PC-9 (cell line): ENCODE measurements at regions not wholly inside any gene's neighbourhood (a gene's known extent, or its start where the extent isn't known, plus 50 kb on each side); places are given as distances from the start of the nearest gene placed in this dataset.

Experiments used
- BruUV-seq: library from RNA; stranded (reverse); fragments of 400-500 nt; replicated peaks from 2 replicates; lab custom pipeline; 2021; lab: Mats Ljungman, UMichigan
- CTCF ChIA-PET: fragments of 300-600 bp; sonication (Branson Sonifier 250); formaldehyde crosslinking; loops from one replicate; lab custom pipeline; 2022; ENCODE audit warnings: antibody characterized with exemption; lab: Charles Lee
- POLR2A ChIA-PET: fragments of 300-600 bp; sonication (Branson Sonifier 250); formaldehyde crosslinking; loops from one replicate; lab custom pipeline; 2022; ENCODE audit warnings: antibody characterized with exemption; ENCODE audit not compliant: unreplicated experiment; lab: Charles Lee
- DNase-seq, 2 experiments: peaks; one replicate each; pipeline versions ENCODE4 v3.0.0 to v3.0.0-alpha.2; 2015 to 2022; ENCODE audit warnings: mixed read lengths in 1 of 2
- H2AFZ ChIP-seq: fragments of 200-600 bp; sonication (generic); 2 replicates; pipeline ENCODE4 v1.8.1; 2017; ENCODE audit warnings: antibody characterized with exemption
- H3F3A ChIP-seq: fragments of 200-600 bp; sonication (generic); 2 replicates; pipeline ENCODE4 v1.8.1; 2017; ENCODE audit warnings: antibody characterized with exemption, mild to moderate bottlenecking, low read depth; ENCODE audit not compliant: insufficient read depth
- H3K27ac ChIP-seq: fragments of 200-600 bp; sonication (generic); 2 replicates; pipeline ENCODE4 v1.6.1; 2016; ENCODE audit warnings: mixed run types
- H3K27me3 ChIP-seq: fragments of 200-600 bp; sonication (generic); 2 replicates; pipeline ENCODE4 v1.6.1; 2016; ENCODE audit warnings: low read depth, mixed run types; ENCODE audit not compliant: insufficient read depth
- H3K36me3 ChIP-seq: fragments of 200-600 bp; sonication (generic); 2 replicates; pipeline ENCODE4 v1.6.1; 2016; ENCODE audit warnings: low read depth, mixed run types
- H3K4me1 ChIP-seq: fragments of 200-600 bp; sonication (generic); replicated peaks from 2 replicates; pipeline ENCODE4 v1.6.1; 2016; ENCODE audit warnings: mixed run types; ENCODE audit not compliant: insufficient read depth
- H3K4me2 ChIP-seq: fragments of 200-600 bp; sonication (generic); 2 replicates; pipeline ENCODE4 v1.6.1; 2017; ENCODE audit warnings: mixed run types
- H3K4me3 ChIP-seq: fragments of 200-600 bp; sonication (generic); 2 replicates; pipeline ENCODE4 v1.6.1; 2016; ENCODE audit warnings: mixed run types
- H3K79me2 ChIP-seq: fragments of 200-600 bp; sonication (generic); 2 replicates; pipeline ENCODE4 v1.6.1; 2017; ENCODE audit warnings: low read depth, mixed run types
- H3K9me2 ChIP-seq: fragments of 200-600 bp; sonication (generic); 2 replicates; pipeline ENCODE4 v1.8.1; 2017; ENCODE audit warnings: mild to moderate bottlenecking; ENCODE audit not compliant: insufficient read depth
- H3K9me3 ChIP-seq: fragments of 200-600 bp; sonication (generic); 2 replicates; pipeline ENCODE4 v1.8.1; 2016; ENCODE audit warnings: low read depth; ENCODE audit not compliant: insufficient read depth
- H4K20me1 ChIP-seq: fragments of 200-600 bp; sonication (generic); 2 replicates; pipeline ENCODE4 v1.8.1; 2017; ENCODE audit not compliant: insufficient read depth
- CTCF ChIP-seq: fragments of 200-600 bp; sonication (generic); conservative IDR thresholded peaks from 2 replicates; pipeline ENCODE4 v1.6.1; 2017; ENCODE audit warnings: mixed run types, antibody characterized with exemption, mild to moderate bottlenecking, moderate library complexity
- EZH2 ChIP-seq: fragments of 200-600 bp; sonication (generic); IDR thresholded peaks from 2 replicates; pipeline ENCODE4 v1.8.0; 2017; ENCODE audit warnings: antibody characterized with exemption, low read depth
- intact Hi-C: fragments of 100-400 bp; cut with micrococcal nuclease; formaldehyde crosslinking; loops from one replicate; pipeline ENCODE4 v1.10.0; 2022; ENCODE audit not compliant: unreplicated experiment

GRCh38 chr7:24054236-24054635, 229.8 kb upstream of the NPY start:
- Histone ChIP-seq H3K79me2 (no peaks in the 10 kb centered on the region), H4K20me1 (no peaks in the 10 kb centered on the region), H3K36me3 (no peaks in the 10 kb centered on the region), H3F3A (peaks cover 43% of the 10 kb centered on the region), H3K4me3 (peak overlapping the region; percentile 8; the same call in 1 of the 2 replicates), H2AFZ (peak overlapping the region; percentile 12; the same call in 1 of the 2 replicates), H3K27me3 (no peaks in the 10 kb centered on the region), H3K4me1 (peaks cover 62% of the 10 kb centered on the region), H3K9me2 (no peaks in the 10 kb centered on the region), H3K9me3 (no peaks in the 10 kb centered on the region; the same call in 1 of the 2 replicates), H3K27ac (peak overlapping the region; percentile 94), H3K4me2 (peak overlapping the region; percentile 64)
- BruUV-seq = no TSS peak
- ChIA-PET POLR2A (no interaction called here), CTCF (no interaction called here)
- DNase-seq = peak in 1 of 2 experiments; percentile 91
- no peak for TF ChIP-seq CTCF
- TF ChIP-seq EZH2 = no peak
- intact Hi-C loops = no loop called here

- Histone ChIP-seq H3K9me3 (peaks cover 7% of the 10 kb centered on the region; the same call in 1 of the 2 replicates), H3K36me3 (no peaks in the 10 kb centered on the region), H4K20me1 (no peaks in the 10 kb centered on the region), H3K4me2 (no peak overlapping the region), H3K27ac (no peak overlapping the region), H3K9me2 (no peaks in the 10 kb centered on the region), H3K4me1 (peaks cover 65% of the 10 kb centered on the region), H3K79me2 (no peaks in the 10 kb centered on the region), H2AFZ (no peak overlapping the region), H3F3A (peaks cover 28% of the 10 kb centered on the region), H3K4me3 (no peak overlapping the region), H3K27me3 (no peaks in the 10 kb centered on the region)
- intact Hi-C loops = no loop called here
- ChIA-PET POLR2A (no interaction called here), CTCF (no interaction called here)
- no peak for DNase-seq
- no TSS peak for BruUV-seq
- TF ChIP-seq CTCF (no peak), EZH2 (no peak)
Observed at GRCh38 chr7:24057243-24057642, 226.7 kb upstream of the NPY start.

- Histone ChIP-seq H3K9me2 (no peaks in the 10 kb centered on the region), H3K9me3 (peaks cover 7% of the 10 kb centered on the region; the same call in 1 of the 2 replicates), H2AFZ (no peak overlapping the region), H3K4me1 (peaks cover 50% of the 10 kb centered on the region), H3K36me3 (no peaks in the 10 kb centered on the region), H3F3A (peaks cover 11% of the 10 kb centered on the region), H3K4me2 (peak overlapping the region; percentile 65; the same call in 1 of the 2 replicates), H3K27ac (no peak overlapping the region), H3K4me3 (no peak overlapping the region), H4K20me1 (no peaks in the 10 kb centered on the region), H3K79me2 (no peaks in the 10 kb centered on the region), H3K27me3 (no peaks in the 10 kb centered on the region)
- intact Hi-C loops = no loop called here
- no TSS peak for BruUV-seq
- ChIA-PET POLR2A (no interaction called here), CTCF (no interaction called here)
- TF ChIP-seq EZH2 = no peak
- no peak for TF ChIP-seq CTCF
- DNase-seq = no peak
Observed at GRCh38 chr7:24058953-24059352, 225.0 kb upstream of the NPY start.
